Thyroid gland (tissue), 4 donors: ENCODE measurements at regions not wholly inside any gene's neighbourhood (a gene's known extent, or its start where the extent isn't known, plus 50 kb on each side); places are given as distances from the start of the nearest gene placed in this dataset.

Source experiments
- POLR2A ChIP-seq, 2 donors: fragments of 450-650 bp; IDR thresholded peaks; one replicate each; pipeline ENCODE4 v1.6.1; 2017; ENCODE audit warnings: antibody characterized with exemption in 2 of 2, mild to moderate bottlenecking in 2 of 2, moderate library complexity in 1 of 2
- TF ChIP-seq, protein P1 (sequence below), 6 experiments: fragments of 200-600 bp in 3 of 6; fragments of 450-650 bp in 3 of 6; sonication (generic) in 3 of 6; IDR thresholded peaks; one replicate each; pipeline ENCODE4 v1.5.1; 2016 to 2019; ENCODE audit warnings: antibody characterized with exemption in 6 of 6, mild to moderate bottlenecking in 2 of 6, inconsistent platforms in 1 of 6, moderate library complexity in 1 of 6

DNA sequence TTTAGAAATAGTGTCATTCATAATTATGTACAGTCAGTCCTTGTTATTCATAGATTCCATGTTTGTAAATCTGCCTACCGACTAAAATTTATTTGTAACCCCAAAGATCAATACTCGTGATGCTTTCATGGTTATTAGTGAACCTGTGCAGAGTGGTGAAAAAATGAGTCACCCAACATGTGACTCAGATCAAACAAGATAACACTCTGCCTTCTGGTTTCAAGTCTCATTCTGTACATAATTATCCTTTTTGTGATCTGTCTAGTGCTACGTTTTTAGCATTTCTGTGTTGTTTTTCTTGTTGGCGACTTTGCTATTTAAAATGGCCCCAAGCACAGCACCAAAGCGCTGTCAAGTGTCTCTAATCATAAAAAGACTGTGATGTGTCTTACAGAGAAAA is 274.7 kb downstream of the SUCLA2 start:
- TF ChIP-seq, protein P1, sequence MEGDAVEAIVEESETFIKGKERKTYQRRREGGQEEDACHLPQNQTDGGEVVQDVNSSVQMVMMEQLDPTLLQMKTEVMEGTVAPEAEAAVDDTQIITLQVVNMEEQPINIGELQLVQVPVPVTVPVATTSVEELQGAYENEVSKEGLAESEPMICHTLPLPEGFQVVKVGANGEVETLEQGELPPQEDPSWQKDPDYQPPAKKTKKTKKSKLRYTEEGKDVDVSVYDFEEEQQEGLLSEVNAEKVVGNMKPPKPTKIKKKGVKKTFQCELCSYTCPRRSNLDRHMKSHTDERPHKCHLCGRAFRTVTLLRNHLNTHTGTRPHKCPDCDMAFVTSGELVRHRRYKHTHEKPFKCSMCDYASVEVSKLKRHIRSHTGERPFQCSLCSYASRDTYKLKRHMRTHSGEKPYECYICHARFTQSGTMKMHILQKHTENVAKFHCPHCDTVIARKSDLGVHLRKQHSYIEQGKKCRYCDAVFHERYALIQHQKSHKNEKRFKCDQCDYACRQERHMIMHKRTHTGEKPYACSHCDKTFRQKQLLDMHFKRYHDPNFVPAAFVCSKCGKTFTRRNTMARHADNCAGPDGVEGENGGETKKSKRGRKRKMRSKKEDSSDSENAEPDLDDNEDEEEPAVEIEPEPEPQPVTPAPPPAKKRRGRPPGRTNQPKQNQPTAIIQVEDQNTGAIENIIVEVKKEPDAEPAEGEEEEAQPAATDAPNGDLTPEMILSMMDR (IDR thresholded peaks at IDR 0.05): no peak
- no peak for TF ChIP-seq POLR2A (IDR thresholded peaks at IDR 0.05)
